ENCODE measurements at regions not wholly inside any gene's neighbourhood (a gene's known extent, or its start where the extent isn't known, plus 50 kb on each side); places are given as distances from the start of the nearest gene placed in this dataset.
A peak's percentile ranks its signal among the peaks of the same experiment; 100 is the strongest.
"Not testable (repeated sequence)": the region's sequence is repeated elsewhere in the genome, so short reads cannot be mapped to it uniquely, and the experiment has no call there.

DNA sequence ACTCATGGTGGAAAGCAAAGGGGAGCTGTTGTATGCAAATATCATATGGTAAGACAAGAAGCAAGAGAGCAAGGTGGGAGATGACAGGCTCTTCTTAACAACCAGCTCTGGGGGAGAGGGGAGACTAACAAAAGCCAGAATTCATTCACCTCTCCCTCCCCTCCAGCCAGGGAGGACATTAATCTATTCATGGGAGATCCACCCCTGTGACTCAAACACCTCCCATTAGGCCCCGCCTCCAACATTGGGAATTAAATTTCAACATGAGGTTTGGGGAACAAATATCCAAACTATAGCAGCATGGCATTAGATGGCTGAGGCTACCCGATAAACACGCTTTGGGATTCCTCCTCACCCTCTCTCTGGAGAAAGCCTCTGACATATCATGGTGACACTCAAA, 210.6 kb downstream of the RHOU start:
- DNase-seq: no peak

DNA sequence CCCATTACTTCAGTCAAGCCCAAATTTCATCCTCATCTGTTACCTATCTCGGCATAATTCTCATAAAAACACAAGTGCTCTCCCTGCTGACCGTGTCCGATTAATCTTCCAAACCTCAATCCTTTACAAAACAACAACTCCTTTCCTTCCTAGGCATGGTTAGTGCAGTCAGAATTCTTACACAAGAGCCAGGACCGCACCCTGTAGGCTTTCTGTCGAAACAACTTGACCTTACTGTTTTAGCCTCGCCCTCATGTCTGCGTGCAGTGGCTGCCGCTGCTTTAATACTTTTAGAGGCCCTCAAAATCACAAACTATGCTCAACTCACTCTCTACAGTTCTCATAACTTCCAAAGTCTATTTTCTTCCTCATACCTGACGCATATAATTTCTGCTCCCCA, 214.3 kb downstream of the RHOU start:
- not testable (repeated sequence) for DNase-seq

DNA sequence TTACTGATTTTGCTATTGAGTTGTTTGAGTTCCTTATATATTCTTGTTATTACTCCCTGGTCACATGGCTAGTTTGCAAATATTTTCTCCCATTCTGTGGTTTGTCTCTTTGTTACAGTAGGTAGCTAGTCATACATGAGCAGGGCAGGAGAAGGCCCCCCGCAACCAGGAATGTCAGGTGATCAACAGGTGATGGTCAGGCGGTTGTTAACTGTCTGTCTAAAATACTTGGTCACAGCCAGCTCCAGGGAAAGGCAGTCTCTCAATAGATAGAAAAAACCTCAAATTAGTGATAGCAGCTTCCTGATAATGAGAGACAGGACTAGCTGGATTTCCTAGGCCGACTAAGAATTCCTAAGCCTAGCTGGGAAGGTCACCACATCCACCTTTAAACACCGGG, 217.9 kb downstream of the RHOU start:
- no peak for DNase-seq

DNA sequence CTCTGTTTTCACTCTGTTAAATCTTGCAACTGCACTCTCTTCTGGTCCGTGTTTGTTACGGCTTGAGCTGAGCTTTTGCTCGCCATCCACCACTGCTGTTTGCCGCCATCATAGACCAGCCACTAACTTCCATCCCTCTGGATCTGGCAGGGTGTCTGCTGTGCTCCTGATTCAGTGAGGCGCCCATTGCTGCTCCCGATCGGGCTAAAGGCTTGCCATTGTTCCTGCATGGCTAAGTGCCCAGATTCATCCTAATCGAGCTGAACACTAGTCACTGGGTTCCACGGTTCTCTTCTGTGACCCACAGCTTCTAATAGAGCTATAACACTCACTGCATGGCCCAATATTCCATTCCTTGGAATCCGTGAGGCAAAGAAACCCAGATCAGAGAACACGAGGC, 218.5 kb downstream of the RHOU start:
- DNase-seq: not testable (repeated sequence)

DNA sequence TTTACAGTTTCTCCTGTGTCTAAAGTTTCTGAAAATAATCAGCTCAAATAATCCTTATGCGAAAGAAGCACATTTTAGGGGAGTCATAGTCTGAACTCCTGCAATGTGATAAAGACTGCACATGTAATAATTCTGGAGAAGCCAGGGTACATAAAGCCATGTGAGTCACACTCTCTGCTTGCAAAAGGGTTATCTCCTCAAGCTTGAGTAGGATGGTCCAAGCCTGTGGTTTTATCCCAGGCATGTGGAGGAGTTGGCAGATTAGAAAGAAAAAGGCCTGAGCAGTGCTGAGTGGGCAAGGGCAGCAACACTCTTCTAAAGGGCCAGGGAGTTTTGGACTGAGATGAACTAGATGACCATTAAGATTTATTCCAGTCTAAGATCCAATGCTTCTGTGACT, 220.4 kb downstream of the RHOU start:
- no peak for DNase-seq

DNA sequence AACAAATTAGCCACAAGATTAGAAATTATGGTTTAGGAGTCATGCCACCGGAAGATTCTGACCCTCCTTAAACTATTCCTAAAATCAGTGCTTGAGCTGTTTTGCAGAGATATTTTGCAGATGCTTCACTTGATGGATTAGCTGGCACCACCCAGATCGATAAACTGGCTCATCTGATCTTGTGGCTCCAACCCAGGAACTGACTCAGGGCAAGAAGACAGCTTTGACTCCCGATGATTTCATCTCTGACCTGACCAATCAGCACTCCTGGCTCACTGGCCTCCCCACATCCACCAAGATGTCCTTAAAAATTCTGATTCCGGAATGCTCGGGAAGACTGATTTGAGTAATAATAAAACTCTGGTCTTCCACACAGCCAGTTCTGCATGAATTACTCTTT, 221.6 kb downstream of the RHOU start:
- DNase-seq: no peak

DNA sequence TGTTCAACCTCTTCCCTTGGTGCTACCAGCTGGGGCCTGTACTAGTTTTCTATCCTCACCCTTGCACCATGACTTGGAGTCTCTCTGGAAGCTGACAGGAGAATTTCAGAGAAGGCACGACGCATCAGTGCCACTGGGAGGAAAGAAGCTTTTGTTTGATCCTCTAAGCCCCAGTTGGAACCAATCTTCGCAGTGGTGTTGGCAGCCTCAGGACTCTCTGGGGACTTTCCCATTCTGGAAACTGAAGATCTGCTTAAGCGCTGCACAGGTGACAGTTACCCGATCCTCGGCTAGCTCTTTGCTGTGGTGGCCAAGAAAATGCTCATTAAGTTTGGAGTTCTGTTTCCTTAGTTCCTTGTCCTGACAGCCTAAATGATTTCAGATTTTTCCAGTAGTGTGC, 222.3 kb downstream of the RHOU start:
- no peak for DNase-seq

DNA sequence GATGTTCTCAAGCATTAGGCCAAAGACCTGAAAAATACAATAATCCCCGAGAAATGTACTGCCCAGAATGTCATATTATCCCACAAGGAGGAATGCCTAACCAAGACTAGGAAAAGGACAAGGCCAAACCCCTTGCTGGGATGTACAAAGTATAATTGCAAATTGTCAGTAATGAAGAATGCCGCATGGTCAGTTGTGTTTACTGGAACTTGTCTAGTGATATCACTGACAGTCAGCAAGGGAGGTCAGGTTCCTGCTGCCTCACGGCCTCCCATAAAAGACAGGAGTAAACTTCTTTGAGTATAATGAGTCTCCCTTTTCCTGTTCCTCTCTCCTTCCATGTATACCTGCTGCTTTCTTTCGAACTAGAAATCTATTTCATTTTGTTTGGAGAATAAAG, 222.8 kb downstream of the RHOU start:
- DNase-seq: no peak

DNA sequence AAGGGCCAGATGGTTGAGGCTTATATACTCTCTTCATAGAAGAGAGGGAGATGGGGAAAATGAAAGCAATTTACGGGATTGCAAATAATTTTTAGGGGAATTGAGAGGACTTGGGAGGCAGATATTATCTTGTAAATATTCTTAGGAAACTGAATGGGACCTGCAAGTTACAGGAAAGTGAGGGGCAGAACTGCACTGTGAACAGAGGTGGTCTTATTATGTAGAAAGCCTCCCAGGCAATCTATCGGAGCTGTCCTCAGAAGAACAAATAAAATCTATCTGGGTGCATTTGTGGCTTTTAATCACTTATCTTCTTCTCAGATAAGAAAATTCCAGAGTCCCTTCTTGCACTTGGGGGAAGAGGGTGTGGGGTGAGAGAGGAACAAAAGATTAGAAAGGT, 223.5 kb downstream of the RHOU start:
- DNase-seq: no peak

DNA sequence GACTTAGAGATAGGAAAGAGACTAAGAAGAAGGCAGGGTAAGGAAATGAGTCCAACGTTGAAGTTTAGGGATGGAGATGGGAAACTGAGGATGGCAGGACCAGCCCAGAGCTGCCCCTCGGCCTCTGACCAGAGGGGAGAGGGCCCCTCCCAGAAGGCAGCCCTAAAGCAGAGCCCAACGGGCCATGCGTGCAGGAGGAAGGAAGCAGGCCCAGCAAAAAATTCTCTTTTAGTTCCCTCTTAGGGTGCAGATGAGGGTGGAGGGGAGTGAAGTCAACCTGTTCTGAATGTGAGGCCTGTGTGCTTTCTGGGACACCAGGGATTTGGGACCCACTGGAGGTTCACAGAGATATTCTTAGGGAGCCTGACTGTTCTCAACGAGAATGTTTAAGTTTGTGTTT, 225.4 kb downstream of the RHOU start:
- DNase-seq: peak; percentile 10

DNA sequence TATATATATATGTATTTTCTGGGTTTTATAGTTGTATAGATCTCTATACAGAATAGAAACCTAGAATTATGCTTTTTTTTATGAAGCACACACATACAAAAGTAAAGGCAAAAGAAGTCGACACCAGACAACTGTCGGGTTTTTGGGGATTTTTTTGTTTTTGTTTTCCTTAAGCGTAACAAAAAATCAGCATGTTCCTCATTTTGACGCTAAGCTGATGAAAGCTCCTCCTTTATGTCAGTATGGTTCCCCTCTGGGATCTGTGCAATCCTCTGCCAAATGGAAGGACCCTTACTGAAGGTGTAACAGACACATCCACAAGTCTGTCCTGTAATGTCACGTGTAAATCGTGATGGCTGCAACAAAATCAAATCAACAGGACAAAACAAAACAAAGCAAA, 226.2 kb downstream of the RHOU start:
- DNase-seq: no peak

DNA sequence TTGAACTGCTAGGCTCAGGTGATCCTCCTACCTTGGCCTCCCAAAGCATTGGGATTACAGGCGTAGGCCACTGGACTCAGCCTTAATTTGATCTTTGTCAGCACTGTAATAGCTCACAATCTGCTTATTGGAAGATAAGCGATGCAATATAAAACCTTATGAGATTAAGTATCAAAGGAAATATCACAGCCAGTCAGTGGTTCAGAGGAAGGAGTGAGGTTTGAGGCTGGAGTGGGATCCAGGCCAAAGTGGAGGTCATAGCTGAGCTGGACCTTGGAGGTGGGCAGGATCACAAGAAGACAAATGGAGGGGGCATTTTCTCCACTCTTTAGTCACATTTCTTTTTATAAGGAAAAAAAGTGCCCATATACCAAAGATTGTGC, 228.5 kb downstream of the RHOU start:
- no peak for DNase-seq

DNA sequence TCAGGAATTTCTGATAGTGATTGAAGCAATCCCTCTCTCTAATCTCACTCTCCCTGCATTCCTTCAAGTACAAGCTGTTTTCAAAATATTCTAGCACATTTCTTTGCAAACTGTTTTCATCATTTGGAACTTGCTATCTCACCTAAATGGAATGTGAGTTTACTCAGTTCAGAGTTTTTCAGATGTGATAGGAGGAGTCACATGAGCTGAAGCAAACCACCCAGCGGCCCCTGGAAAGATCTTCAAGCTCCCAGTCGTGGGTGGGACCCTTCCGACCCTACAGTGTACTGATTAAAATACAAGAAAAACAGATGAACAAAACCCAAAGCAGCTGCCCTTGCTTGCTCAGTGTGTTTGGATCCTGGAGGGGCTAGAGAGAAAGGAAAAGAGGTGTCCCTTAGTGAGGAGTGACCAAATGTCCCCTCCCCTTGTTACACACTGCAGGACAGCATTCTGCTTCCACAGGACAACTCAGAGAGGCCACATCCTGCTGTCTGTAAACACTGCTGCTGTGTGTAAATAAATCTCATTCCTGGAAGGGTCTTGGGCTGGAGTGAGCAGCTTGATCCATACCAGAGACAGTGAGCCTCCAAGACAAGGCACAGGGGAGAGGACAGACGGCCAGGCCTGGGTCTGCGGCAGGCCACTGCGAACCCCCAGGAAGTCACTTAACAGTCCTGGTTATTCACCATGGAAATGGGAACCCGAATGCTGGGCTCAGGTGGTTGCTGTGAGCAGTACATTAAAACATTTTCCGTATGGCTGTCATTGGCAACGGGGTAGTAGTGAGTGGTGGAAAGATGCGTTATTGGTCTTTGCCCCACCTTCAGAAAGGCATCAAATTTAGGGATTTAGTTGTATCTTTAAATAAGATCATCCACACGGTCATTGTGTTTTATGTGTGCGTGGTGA, 229.2 kb downstream of the RHOU start:
- DNase-seq: no peak

DNA sequence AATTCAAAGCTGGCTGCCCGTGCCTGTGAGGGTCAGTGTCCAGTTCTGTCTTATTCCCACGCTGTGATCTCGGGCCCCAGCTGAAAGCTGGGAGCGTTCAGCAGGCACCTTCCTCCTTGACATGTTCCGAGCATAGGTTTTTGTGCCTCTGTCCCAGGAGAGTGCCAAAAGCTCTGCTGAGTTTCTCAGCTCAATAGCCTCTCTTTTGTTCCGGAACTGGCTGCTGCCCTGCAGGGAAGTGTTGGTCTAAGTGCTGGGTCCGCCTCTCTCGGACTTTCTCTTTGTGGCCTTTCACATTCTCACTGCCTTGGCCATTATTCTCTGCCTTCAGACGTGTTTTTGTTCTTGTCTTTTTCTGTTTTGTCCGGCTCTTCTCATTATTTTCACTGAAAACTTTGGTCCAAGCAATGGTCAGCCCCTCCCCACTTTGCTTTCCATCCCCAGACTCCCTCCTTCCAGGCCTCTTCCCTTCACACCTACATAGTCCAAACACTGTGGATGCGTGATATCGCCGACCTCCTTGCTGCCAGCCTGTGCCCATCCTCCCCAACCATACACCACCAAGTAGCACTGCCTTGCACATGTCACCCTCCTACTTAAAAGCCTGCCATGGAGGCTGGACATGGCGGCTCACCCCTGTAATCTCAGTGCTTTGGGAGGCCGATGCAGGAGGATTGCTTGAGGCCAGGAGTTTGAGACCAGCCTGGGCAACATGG, 233.8 kb downstream of the RHOU start:
- no peak for DNase-seq

DNA sequence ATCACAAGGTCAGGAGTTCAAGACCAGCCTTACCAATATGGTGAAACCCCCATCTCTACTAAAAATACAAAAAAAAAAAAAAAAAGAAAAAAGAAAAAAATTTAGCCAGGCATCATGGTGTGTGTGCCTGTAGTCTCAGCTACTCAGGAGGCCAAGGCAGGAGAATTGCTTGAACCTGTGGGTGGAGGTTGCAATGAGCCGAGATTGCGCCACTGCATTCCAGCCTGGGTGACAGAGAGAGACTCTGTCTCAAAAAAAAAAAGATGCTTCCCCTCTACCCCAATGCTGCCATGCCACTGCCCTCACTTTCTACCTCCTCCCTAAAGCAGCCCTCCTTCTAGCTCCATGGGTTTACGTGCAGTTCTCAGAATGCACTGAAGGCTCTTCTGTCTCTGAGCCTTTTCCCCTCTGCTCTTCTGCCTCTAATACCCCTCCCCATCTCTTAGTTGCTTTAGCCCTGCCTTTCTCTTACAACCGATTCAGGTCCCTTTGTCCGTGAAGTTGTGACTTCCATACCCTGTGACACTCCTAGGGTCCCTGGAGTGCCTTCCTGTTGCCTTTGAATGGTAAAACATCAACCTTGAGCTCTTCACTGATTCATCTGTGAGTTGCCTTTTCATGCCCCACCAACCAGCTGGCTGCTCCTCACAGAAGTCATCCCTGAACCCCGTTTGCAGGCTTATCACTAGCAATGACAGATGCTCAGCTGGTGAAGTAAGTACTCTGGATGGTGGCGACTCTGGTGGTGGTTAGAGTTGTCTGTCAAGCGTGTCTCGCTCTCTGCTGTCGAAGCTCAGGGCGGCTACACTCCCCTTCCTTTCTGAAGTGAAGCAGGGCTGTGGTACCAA, 234.9 kb downstream of the RHOU start:
- no peak for DNase-seq

DNA sequence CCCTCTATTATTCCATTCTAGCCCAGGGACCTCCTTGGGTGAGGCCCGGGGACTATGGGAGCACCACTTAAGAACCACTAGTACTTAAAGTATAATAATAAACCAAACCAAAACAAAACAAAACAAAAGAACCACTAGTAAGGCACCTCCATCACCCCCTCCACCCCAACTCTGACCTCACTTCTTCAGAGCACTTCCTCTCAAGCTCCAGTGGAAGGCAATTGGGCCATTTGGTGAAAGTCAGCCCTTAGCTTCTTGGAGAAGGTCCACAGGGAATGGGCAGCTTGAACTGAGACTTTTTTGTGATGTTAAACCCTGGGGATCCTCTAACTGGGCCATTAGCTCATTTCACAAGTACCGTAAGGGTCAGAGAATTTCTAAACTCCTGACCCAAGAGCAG, 237.3 kb downstream of the RHOU start:
- DNase-seq: no peak

DNA sequence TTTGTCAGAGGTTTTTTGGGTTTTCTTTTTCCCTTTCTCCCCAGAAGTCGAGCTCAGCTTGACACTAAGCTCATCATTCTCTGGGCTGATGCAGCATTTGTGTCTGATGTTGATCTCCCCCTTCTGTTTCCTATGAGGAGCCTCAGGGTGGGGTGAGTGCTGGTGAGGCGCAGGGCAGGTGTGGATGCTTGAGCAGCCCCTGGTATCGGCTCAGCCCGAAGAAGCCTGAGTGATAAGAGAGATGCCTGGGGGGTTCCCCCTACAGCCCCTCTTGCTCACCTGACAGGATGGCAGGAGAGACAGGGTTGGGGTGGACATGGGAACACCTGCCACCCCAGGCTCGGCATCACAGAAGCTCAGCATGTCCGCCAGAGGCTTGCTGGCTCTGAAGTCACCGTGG, 239.0 kb downstream of the RHOU start:
- no peak for DNase-seq

DNA sequence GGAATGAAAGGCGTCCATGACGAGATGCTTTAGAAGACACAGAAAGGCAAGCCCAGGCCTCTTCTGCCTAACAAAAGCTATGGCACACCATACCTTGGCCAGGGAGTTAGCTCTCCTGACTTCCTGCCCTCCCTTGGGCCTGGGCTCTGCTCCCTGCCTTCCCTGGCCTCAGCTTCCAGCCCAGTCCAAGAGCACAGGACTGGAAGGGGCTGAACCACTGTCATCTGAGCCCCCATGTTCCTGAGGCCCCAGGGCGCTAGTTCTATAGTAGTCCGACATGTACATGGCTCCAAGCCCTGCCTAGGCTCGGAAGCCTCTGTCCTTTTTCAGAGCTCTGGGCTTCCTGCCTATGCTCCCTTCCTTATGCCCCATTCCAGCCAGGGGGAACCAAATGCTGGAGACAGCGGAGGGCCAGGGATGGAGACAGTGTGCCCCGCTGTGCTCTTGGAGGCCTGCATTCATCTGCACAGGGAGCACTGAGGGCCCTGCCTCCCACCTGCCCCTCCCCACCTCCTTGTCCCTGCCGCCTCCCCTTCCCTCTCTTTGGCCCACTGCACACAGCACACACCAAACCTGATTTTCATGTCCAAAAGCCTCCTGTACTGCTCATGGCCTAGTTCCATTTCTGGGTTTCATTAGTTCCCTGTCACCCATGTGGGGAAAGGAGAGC, 240.1 kb downstream of the RHOU start:
- no peak for DNase-seq

DNA sequence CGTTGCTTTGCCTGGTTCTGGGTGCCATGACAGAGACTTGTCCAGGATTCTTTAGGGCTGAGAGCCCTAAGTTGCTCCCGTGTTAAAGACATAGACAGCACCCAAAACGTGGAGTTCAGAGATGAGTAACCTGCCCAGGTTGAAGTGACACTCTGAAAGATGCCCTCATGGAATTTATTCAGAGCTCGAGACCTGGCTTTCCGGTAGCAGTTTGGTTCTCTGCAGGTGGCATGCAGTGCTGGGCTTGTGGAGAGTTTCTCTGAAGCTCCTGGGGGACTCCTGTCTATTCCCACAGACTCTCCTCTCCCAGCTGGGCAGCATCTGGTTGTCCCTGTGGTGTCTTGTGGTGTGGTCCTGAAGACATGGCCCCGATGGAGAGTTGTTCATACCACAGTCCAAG, 241.0 kb downstream of the RHOU start:
- DNase-seq: no peak

DNA sequence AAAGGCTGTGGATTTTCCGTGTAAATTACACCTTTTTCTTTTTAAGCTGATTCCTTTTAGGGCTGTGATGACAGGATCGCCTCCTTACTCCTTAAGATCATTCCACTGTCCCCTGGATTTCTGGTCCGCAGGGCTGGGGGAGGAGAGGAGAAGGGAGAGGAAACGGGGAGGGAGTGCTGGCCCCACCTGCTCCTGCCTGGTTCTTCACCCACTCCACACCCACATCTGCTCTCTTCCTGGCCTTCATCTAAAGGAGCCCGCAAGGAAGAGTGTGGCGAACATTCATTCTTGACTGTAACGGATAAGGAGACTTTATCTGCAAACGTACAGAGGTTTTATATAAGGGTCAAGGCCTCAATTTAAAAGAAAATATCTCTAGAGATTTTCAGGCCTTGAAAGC, 242.0 kb downstream of the RHOU start:
- DNase-seq: no peak

DNA sequence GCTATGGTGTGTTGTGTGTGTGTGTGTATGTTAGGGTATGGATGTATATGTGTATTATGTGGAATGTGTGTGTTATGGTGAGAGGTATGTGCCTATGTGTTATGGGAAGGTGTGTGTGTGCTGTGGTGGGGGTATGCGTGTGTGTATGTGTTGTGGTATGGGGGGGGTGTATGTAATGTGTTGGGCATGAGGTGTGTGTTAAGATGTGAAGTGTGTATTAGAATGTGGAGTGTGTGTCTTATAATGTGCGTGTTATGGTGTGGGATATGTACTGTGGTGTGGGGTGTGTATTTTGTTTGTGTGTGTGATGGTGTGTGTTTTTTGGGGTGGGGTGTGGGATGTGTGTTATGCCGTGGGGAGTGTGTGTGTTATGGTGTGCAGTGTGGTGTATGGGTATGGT, 242.5 kb downstream of the RHOU start:
- DNase-seq: no peak

DNA sequence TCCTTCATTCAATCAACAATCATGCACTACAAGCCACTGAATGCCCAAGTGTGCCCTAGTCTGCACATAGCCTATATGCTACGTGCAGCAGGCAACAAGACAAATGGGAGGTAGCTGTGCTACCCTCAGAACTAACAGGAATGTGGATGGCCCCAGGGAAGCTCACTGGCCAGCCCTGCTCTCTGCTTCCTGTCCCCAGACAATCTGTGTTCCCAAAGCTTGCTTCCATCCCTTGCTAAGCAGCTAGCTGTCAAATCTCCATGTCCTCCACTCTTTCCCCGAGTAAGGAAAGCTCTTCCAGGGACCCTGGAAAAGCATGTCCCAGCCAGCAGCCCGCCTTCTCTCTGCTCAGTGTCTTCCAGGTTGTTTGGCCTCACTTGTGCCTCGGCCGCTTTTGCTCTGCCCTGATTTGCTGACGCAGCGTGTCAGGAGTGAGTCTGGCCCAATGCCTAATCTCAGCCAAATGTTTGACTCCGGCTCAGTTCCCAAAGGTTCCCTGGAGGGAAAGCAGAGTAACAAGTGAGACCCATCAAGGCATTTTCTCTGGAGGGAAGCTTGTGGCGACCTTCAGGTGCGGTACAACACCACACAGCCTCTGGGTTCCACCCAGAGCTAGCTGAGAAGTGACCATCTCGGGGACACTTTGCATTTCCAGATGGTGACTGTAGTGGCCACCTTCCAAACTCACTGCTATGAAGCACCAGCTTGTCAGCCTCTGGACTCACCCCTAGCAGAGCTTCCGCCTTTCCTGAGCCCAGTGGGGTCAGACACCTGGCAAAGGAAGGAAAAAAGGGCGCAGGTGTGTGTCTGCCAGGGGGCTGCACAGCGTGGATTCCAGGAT, 243.4 kb downstream of the RHOU start:
- DNase-seq: no peak
